SK-N-MC (cell line): ENCODE measurements at regions not wholly inside any gene's neighbourhood (a gene's known extent, or its start where the extent isn't known, plus 50 kb on each side); places are given as distances from the start of the nearest gene placed in this dataset.

Experiments
- DNase-seq: peaks from one replicate; pipeline ENCODE4 v3.0.0-alpha.2; 2011; ENCODE audit warnings: low read depth, low spot score
- H3K27ac ChIP-seq: fragments of 200-600 bp; sonication (generic); 2 replicates; pipeline ENCODE4 v1.5.1; 2016; ENCODE audit warnings: mixed run types
- H3K36me3 ChIP-seq: fragments of 200-600 bp; sonication (generic); 2 replicates; pipeline ENCODE4 v1.6.1; 2017; ENCODE audit warnings: antibody characterized with exemption, low read length, mixed read lengths; ENCODE audit not compliant: insufficient read depth
- H3K4me3 ChIP-seq: fragments of 200-600 bp; sonication (generic); 2 replicates; pipeline ENCODE4 v1.5.1; 2016
- H3K9ac ChIP-seq: fragments of 200-600 bp; sonication (generic); 2 replicates; pipeline ENCODE4 v1.8.0; 2017; ENCODE audit warnings: mixed run types, mixed read lengths; ENCODE audit not compliant: insufficient read length
- H3K9me3 ChIP-seq: fragments of 200-600 bp; sonication (generic); 2 replicates; pipeline ENCODE4 v1.6.1; 2017; ENCODE audit warnings: low read depth, mild to moderate bottlenecking, antibody characterized with exemption, low read length, moderate library complexity, mixed read lengths
- EZH2 ChIP-seq: fragments of 200-600 bp; sonication (generic); IDR thresholded peaks from one replicate; pipeline ENCODE4 v1.6.1; 2017; ENCODE audit warnings: antibody characterized with exemption
- FOXP2 ChIP-seq: optimal IDR thresholded peaks from 2 replicates; pipeline ENCODE3; 2011; ENCODE audit warnings: mild to moderate bottlenecking, moderate library complexity; ENCODE audit not compliant: insufficient read depth; ENCODE audit errors: extremely low read length, control extremely low read depth
- POLR2AphosphoS5 ChIP-seq: IDR thresholded peaks from 2 replicates; pipeline ENCODE4 v1.6.1; 2012; ENCODE audit warnings: mild to moderate bottlenecking, low read depth, low read length, borderline replicate concordance

DNA sequence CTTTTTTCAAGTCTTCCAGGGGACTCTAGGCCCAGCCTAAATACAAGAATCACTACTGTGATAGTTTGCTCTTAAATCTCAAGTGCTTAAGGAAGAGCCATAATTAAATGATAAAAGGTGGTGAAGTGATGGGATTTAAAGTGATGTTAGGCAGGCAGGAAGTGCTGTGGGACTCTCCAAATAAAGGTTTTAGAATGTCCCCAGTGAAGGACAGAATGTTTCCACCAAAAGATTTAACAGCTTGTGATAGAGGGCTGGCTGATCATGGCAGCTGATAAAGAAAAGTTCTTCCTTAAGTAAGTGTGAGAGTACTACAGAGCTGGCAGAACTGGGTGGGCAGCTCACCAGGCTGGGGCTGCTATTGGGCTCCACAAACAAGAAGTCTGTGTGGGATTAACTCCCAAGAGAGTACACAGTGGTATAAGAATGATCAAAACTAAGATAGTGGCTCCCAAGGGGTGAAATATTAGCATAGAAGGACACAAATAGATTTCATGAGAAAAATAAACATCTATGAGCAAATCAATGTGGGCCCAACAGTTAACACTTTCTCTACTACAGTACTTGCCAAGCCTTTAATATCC is 637.2 kb upstream of the CPEB2 start:
- Histone ChIP-seq H3K27ac (no peak overlapping the region), H3K4me3 (no peak overlapping the region), H3K9ac (no peak overlapping the region), H3K9me3 (no peaks in the 10 kb centered on the region), H3K36me3 (no peaks in the 10 kb centered on the region)
- DNase-seq: no peak
- TF ChIP-seq POLR2AphosphoS5 (no peak), FOXP2 (no peak), EZH2 (no peak)

DNA sequence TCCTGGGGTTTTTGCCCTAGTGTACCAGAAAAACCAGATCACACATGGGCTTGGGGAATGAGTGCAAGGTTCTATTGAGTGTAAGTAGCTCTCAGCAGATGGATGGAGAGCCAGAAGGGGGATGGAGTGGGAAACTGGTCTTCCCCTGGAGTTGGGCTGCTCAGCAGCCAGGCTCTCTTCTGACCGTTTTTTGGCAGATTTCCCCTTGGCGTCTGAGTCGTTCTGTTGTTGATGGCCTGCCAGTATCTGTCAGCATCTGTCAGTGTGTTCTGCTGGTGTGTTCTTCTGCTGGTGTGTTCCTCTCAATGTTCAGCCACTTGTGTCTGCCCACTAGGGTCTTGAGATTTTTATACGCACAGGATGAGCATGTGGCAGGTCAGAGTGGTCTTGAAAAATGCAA is 633.9 kb upstream of the CPEB2 start:
- no peak overlapping the region for H3K9ac ChIP-seq
- no peaks in the 10 kb centered on the region for H3K36me3 ChIP-seq
- DNase-seq: no peak
- H3K27ac ChIP-seq: no peak overlapping the region
- no peaks in the 10 kb centered on the region for H3K9me3 ChIP-seq
- no peak overlapping the region for H3K4me3 ChIP-seq
- TF ChIP-seq POLR2AphosphoS5 (no peak), FOXP2 (no peak), EZH2 (no peak)

DNA sequence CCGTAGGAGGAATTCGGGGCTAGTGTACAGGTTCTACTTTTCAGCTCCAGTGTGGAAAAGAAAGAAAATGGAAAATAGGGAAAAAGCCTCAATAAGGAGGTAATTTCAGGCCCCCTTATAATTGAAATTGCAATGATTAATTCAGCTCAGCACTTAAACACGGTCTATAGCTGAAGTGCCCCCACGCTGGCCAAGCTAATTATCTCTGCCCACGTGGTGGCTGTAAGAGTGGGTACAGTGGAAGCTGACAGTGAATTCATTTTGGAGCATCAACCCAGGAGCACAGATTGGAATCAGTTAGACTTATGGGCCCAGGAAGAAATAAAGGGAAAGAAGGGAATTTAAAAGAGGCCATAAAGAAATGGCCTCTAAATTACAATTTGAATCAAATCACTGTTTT is 631.1 kb upstream of the CPEB2 start:
- TF ChIP-seq POLR2AphosphoS5 (no peak), FOXP2 (no peak), EZH2 (no peak)

DNA sequence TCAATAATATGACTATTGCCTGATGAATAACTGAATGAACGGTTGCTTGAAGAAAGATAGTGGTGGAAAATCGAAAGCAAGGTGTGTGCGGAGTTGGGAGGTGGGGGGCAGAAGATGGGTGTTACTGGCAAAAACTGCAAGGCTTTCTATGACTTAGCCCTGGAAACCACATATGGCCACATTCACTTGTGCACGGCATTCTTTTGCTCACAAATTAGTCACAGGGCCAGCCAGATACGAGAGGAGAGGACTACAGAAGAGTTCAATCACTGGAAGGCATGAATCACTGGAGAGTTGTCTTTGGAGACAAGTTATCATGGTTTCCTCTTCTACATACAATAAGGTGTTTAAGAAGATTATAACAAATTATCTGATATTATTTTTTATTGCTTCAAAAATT is 626.5 kb upstream of the CPEB2 start:
- H3K9ac ChIP-seq: no peak overlapping the region
- DNase-seq: no peak
- H3K36me3 ChIP-seq: no peaks in the 10 kb centered on the region
- TF ChIP-seq EZH2 (no peak), FOXP2 (no peak), POLR2AphosphoS5 (no peak)
- H3K9me3 ChIP-seq: no peaks in the 10 kb centered on the region
- H3K27ac ChIP-seq: no peak overlapping the region
- no peak overlapping the region for H3K4me3 ChIP-seq

More for the DNA sequence above, 631.1 kb upstream of the CPEB2 start:
- H3K4me3 ChIP-seq: no peak overlapping the region
- no peak overlapping the region for H3K9ac ChIP-seq
- DNase-seq: no peak
- H3K36me3 ChIP-seq: no peaks in the 10 kb centered on the region
- no peaks in the 10 kb centered on the region for H3K9me3 ChIP-seq
- no peak overlapping the region for H3K27ac ChIP-seq

DNA sequence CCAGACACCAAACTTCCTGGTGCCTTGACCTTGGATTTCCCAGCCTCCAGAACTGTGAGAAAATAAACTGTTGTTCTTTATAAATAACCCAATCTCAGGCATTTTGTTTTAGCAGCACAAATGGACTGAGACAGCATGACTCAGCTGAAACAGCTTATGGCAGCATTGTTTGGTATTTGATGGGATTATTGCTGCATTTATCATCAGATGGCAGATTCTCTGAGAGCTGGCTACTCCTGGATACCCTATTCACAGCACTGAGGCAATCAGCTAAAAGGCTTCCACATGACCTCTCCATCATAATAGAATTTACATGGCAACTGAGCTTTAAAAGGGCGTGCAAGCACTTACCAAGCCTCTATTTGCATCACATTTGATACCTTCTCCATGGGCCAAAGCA is 623.1 kb upstream of the CPEB2 start:
- Histone ChIP-seq H3K9me3 (no peaks in the 10 kb centered on the region), H3K27ac (no peak overlapping the region), H3K4me3 (no peak overlapping the region), H3K36me3 (no peaks in the 10 kb centered on the region), H3K9ac (no peak overlapping the region)
- TF ChIP-seq POLR2AphosphoS5 (no peak), FOXP2 (no peak), EZH2 (no peak)
- no peak for DNase-seq

DNA sequence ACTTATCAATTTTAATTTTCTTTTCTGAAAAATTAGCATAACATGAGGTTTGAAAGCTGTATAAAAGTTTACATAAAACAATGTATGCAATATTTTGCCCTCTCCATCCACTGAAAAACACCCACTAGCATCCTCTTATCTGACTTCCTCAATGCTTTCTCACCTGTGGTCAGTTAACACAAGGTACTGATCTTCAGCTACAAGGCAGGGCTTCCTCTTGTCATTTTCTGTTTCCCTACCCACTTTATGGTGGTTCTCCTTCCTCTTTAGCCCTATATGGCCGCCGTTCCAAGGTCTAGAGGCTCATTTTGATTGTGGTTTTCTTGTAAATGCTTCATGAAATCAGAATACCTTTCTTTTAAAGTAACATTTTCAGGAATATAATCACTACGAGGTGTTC is 618.6 kb upstream of the CPEB2 start:
- no peaks in the 10 kb centered on the region for H3K9me3 ChIP-seq
- H3K4me3 ChIP-seq: no peak overlapping the region
- TF ChIP-seq FOXP2 (no peak), EZH2 (no peak), POLR2AphosphoS5 (no peak)
- no peaks in the 10 kb centered on the region for H3K36me3 ChIP-seq
- H3K9ac ChIP-seq: no peak overlapping the region
- no peak for DNase-seq
- H3K27ac ChIP-seq: no peak overlapping the region

DNA sequence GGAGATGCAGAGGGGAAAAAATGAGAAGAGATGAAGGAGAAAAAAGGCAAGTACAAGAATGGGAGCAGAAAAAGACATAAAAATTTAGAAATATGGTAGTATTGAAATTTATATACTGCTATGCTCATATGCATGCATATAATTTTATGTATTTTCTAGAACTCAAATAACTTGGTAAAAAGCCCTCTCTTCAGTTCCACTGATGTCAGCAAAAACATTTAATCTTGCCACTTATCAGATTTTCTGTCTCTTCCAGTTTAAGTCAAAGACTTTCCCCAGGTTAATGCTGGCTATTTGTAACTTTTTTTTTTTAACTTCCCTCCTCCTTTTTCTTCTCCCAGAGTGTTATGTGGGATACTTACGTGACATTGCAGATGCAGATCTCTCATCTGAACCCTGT is 617.5 kb upstream of the CPEB2 start:
- Histone ChIP-seq H3K9me3 (no peaks in the 10 kb centered on the region), H3K36me3 (no peaks in the 10 kb centered on the region), H3K9ac (no peak overlapping the region), H3K4me3 (no peak overlapping the region), H3K27ac (no peak overlapping the region)
- no peak for TF ChIP-seq EZH2
- no peak for TF ChIP-seq FOXP2
- no peak for DNase-seq

DNA sequence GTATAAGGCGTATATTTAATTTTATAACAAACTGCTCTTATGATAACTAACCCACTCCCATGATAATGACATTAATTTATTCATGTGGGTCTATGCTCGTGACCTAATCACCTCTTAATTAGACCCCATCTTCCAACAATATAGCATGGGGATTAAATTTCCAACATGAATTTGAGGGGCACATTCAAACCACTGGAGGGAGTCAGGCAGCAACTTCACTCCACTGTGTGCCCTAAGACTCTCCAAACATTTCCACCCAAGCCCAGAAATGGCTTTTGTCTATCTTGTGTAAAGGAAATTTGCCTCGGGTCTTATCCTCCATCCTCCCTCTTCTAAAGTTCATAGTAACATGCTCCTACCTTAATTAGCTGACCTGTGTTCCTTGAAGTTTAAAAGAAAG is 616.1 kb upstream of the CPEB2 start:
- H3K9ac ChIP-seq: no peak overlapping the region
- no peaks in the 10 kb centered on the region for H3K9me3 ChIP-seq
- no peak for TF ChIP-seq EZH2
- TF ChIP-seq POLR2AphosphoS5: no peak
- TF ChIP-seq FOXP2: no peak
- H3K36me3 ChIP-seq: no peaks in the 10 kb centered on the region
- H3K27ac ChIP-seq: no peak overlapping the region
- H3K4me3 ChIP-seq: no peak overlapping the region
- no peak for DNase-seq

DNA sequence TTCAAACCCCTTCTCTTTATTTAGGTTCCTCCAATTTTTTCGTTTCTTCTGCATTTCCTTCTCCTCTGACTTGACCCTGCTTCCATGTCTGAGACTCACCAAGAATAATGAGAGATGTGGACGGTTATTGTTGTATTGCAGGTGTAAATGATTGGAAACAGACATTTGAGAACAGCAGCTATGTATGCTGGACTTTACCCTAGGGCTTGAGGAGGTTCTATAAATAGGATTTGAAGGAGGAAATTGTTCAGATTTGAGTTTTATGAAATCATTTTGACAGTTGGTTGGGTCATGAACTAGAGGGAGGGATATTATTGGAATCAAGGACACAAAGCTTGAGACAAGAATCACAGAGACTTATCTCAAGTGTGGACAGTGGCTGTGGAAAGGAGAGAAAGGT is 614.6 kb upstream of the CPEB2 start:
- no peak for DNase-seq
- Histone ChIP-seq H3K9ac (no peak overlapping the region), H3K36me3 (no peaks in the 10 kb centered on the region), H3K9me3 (no peaks in the 10 kb centered on the region), H3K4me3 (no peak overlapping the region), H3K27ac (no peak overlapping the region)
- no peak for TF ChIP-seq EZH2
- TF ChIP-seq FOXP2: no peak
- no peak for TF ChIP-seq POLR2AphosphoS5
